Fibroblast of upper back skin (primary cell): ENCODE measurements at regions not wholly inside any gene's neighbourhood (a gene's known extent, or its start where the extent isn't known, plus 50 kb on each side); places are given as distances from the start of the nearest gene placed in this dataset.
"Not testable (repeated sequence)": the region's sequence is repeated elsewhere in the genome, so short reads cannot be mapped to it uniquely, and the experiment has no call there.

Source experiments
- DNase-seq: peaks from one replicate; pipeline ENCODE4 v3.0.0-alpha.2; 2013

GRCh38 chr3:110973263-110973895 lies 98.2 kb upstream of the NECTIN3 start:
- DNase-seq = no peak

- DNase-seq = no peak
Observed at GRCh38 chr3:110974902-110975301, 96.7 kb upstream of the NECTIN3 start.

- no peak for DNase-seq
Observed at GRCh38 chr3:110984456-110985250, 87.0 kb upstream of the NECTIN3 start.

- no peak for DNase-seq
Observed at GRCh38 chr3:110989446-110989845, 82.2 kb upstream of the NECTIN3 start.

GRCh38 chr3:110995461-110996231 lies 76.0 kb upstream of the NECTIN3 start:
- DNase-seq = peak; percentile 81

GRCh38 chr3:110998766-110999165 lies 72.8 kb upstream of the NECTIN3 start:
- not testable (repeated sequence) for DNase-seq

GRCh38 chr3:111006485-111006884 lies 65.1 kb upstream of the NECTIN3 start:
- not testable (repeated sequence) for DNase-seq

- DNase-seq = no peak
Observed at GRCh38 chr3:111012388-111013248, 59.0 kb upstream of the NECTIN3 start.
